GM19238 (cell line): ENCODE measurements at regions not wholly inside any gene's neighbourhood (a gene's known extent, or its start where the extent isn't known, plus 50 kb on each side); places are given as distances from the start of the nearest gene placed in this dataset.

Experiments
- DNase-seq: peaks from one replicate; pipeline ENCODE4 v3.0.0; 2011; ENCODE audit warnings: low spot score; ENCODE audit not compliant: insufficient read length

- no peak for DNase-seq
These were observed 727.2 kb upstream of the MARCKS start for GRCh38 chr6:113129991-113130390.

- DNase-seq, result no peak
These were observed 719.7 kb upstream of the MARCKS start for GRCh38 chr6:113137426-113137825.

GRCh38 chr6:113140721-113141120, 716.4 kb upstream of the MARCKS start:
- DNase-seq, result no peak

- no peak for DNase-seq
These were observed 715.2 kb upstream of the MARCKS start for GRCh38 chr6:113141901-113142300.

- DNase-seq, result no peak
These were observed 714.4 kb upstream of the MARCKS start for GRCh38 chr6:113142671-113143174.

- no peak for DNase-seq
These were observed 713.9 kb upstream of the MARCKS start for GRCh38 chr6:113143206-113143605.

GRCh38 chr6:113144117-113144516, 713.0 kb upstream of the MARCKS start:
- no peak for DNase-seq

GRCh38 chr6:113146878-113147277, 710.3 kb upstream of the MARCKS start:
- DNase-seq, result no peak

GRCh38 chr6:113147544-113147943, 709.6 kb upstream of the MARCKS start:
- no peak for DNase-seq

- DNase-seq, result no peak
These were observed 708.6 kb upstream of the MARCKS start for GRCh38 chr6:113148566-113148965.

- no peak for DNase-seq
These were observed 707.6 kb upstream of the MARCKS start for GRCh38 chr6:113149511-113149910.

- no peak for DNase-seq
These were observed 696.7 kb upstream of the MARCKS start for GRCh38 chr6:113160306-113161017.

- DNase-seq, result no peak
These were observed 696.2 kb upstream of the MARCKS start for GRCh38 chr6:113161018-113161315.

- no peak for DNase-seq
These were observed 694.4 kb upstream of the MARCKS start for GRCh38 chr6:113162739-113163138.

- no peak for DNase-seq
These were observed 689.1 kb upstream of the MARCKS start for GRCh38 chr6:113168057-113168456.

GRCh38 chr6:113169484-113169883, 687.7 kb upstream of the MARCKS start:
- DNase-seq, result no peak

- DNase-seq, result no peak
These were observed 686.7 kb upstream of the MARCKS start for GRCh38 chr6:113170454-113170853.

GRCh38 chr6:113171882-113172281, 685.3 kb upstream of the MARCKS start:
- no peak for DNase-seq

- no peak for DNase-seq
These were observed 684.6 kb upstream of the MARCKS start for GRCh38 chr6:113172531-113172966.

GRCh38 chr6:113178349-113178748, 678.8 kb upstream of the MARCKS start:
- DNase-seq, result no peak

- DNase-seq, result no peak
These were observed 676.0 kb upstream of the MARCKS start for GRCh38 chr6:113181164-113181563.

- no peak for DNase-seq
These were observed 674.6 kb upstream of the MARCKS start for GRCh38 chr6:113182370-113183141.

GRCh38 chr6:113184291-113184690, 672.9 kb upstream of the MARCKS start:
- no peak for DNase-seq
